HL-60 (cell line): ENCODE measurements at regions not wholly inside any gene's neighbourhood (a gene's known extent, or its start where the extent isn't known, plus 50 kb on each side); places are given as distances from the start of the nearest gene placed in this dataset.

ENCODE experiments used
- DNase-seq, 2 experiments: peaks; one replicate each; pipeline ENCODE4 v3.0.0-alpha.2; 2010 to 2020; ENCODE audit warnings: low read depth in 1 of 2, low spot score in 1 of 2
- H3K27ac ChIP-seq: fragments of 250-450 bp; sonication (Bioruptor Pico); replicated peaks from 2 replicates; pipeline ENCODE4 v1.5.1; 2020; ENCODE audit warnings: mild to moderate bottlenecking, moderate library complexity
- H3K27me3 ChIP-seq: fragments of 250-450 bp; sonication (Bioruptor Pico); 2 replicates; pipeline ENCODE4 v1.5.1; 2021; ENCODE audit warnings: mild to moderate bottlenecking, moderate library complexity; ENCODE audit not compliant: insufficient read depth, poor library complexity, severe bottlenecking
- H3K4me3 ChIP-seq: replicated peaks from 2 replicates; pipeline ENCODE4 v1.5.1; 2011; ENCODE audit warnings: mild to moderate bottlenecking, control low read depth, low read length; ENCODE audit not compliant: insufficient read depth
- CTCF ChIP-seq: IDR thresholded peaks from one replicate; pipeline ENCODE4 v1.5.1; 2011; ENCODE audit warnings: low read length, control low read depth, inconsistent platforms; ENCODE audit not compliant: insufficient read depth
- GABPA ChIP-seq: IDR thresholded peaks from 2 replicates; pipeline ENCODE4 v1.6.1; 2012; ENCODE audit warnings: low read depth
- POLR2AphosphoS5 ChIP-seq: IDR thresholded peaks from 2 replicates; pipeline ENCODE4 v1.6.1; 2012; ENCODE audit warnings: low read depth
- SPI1 ChIP-seq: IDR thresholded peaks from 2 replicates; pipeline ENCODE4 v1.6.1; 2012; ENCODE audit warnings: low read depth, mild to moderate bottlenecking, borderline replicate concordance
- TF ChIP-seq, protein P1 (sequence below): IDR thresholded peaks from 2 replicates; pipeline ENCODE4 v1.6.1; 2012; ENCODE audit warnings: low read depth; ENCODE audit not compliant: insufficient replicate concordance

- TF ChIP-seq POLR2AphosphoS5 (no peak), GABPA (no peak), CTCF (no peak)
- TF ChIP-seq, protein P1, sequence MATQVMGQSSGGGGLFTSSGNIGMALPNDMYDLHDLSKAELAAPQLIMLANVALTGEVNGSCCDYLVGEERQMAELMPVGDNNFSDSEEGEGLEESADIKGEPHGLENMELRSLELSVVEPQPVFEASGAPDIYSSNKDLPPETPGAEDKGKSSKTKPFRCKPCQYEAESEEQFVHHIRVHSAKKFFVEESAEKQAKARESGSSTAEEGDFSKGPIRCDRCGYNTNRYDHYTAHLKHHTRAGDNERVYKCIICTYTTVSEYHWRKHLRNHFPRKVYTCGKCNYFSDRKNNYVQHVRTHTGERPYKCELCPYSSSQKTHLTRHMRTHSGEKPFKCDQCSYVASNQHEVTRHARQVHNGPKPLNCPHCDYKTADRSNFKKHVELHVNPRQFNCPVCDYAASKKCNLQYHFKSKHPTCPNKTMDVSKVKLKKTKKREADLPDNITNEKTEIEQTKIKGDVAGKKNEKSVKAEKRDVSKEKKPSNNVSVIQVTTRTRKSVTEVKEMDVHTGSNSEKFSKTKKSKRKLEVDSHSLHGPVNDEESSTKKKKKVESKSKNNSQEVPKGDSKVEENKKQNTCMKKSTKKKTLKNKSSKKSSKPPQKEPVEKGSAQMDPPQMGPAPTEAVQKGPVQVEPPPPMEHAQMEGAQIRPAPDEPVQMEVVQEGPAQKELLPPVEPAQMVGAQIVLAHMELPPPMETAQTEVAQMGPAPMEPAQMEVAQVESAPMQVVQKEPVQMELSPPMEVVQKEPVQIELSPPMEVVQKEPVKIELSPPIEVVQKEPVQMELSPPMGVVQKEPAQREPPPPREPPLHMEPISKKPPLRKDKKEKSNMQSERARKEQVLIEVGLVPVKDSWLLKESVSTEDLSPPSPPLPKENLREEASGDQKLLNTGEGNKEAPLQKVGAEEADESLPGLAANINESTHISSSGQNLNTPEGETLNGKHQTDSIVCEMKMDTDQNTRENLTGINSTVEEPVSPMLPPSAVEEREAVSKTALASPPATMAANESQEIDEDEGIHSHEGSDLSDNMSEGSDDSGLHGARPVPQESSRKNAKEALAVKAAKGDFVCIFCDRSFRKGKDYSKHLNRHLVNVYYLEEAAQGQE: no peak
- Histone ChIP-seq H3K4me3 (no peak overlapping the region), H3K27me3 (no peaks in the 10 kb centered on the region)
These were observed 574.1 kb downstream of the XIRP2 start for GRCh38 chr2:167462379-167462778.

GRCh38 chr2:167454036-167454435 is 565.8 kb downstream of the XIRP2 start:
- no peak for DNase-seq
- H3K27me3 ChIP-seq: no peaks in the 10 kb centered on the region
- no peak overlapping the region for H3K27ac ChIP-seq
- no peak overlapping the region for H3K4me3 ChIP-seq
- TF ChIP-seq CTCF (no peak), SPI1 (no peak), POLR2AphosphoS5 (no peak), GABPA (no peak)
- TF ChIP-seq, protein P1: no peak

More at GRCh38 chr2:167462379-167462778, 574.1 kb downstream of the XIRP2 start:
- DNase-seq: no peak
- H3K27ac ChIP-seq: no peak overlapping the region

DNA sequence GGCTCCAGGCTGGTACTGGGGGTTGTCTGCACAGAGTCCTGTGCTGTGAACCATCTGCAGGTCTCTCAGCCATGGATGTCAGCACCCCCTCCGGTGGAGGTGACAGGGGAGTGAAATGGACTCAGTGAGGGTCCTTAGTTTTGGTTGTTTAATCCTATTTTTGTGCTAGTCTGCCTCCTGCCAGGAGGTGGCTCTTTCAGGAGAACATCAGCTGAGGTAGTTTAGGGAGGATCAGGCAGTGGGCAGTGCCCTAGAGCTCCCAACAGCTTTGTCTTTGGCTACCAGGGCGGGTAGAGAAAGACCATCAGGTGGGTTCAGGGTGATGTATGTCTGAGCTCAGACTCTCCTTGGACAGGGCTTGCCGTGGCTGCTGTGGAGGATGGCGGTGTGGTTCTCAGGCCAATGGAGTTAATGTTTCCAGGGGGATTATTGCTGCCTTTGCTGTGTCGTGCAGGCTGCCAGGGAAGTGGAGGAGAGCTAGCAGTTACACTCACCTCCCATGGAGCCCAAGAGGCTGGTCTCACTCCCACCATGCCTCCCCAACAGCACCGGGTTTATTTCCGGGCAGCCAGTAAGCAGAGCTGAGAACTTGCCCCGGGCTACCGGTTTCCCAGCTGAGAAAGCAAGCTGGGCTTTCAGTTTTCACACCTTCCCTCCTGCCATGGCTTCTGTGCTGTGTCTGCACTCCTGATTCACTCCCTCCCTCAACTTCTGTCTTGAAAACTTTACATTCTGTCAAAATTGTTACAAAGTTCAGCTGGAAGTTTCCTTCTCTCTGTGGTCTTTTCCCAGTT is 563.4 kb downstream of the XIRP2 start:
- Histone ChIP-seq H3K27me3 (no peaks in the 10 kb centered on the region), H3K27ac (no peak overlapping the region), H3K4me3 (no peak overlapping the region)
- DNase-seq: no peak
- TF ChIP-seq CTCF: no peak
- no peak for TF ChIP-seq SPI1
- TF ChIP-seq, protein P1: no peak
- TF ChIP-seq GABPA: no peak
- no peak for TF ChIP-seq POLR2AphosphoS5
